ENCODE measurements at regions not wholly inside any gene's neighbourhood (a gene's known extent, or its start where the extent isn't known, plus 50 kb on each side); places are given as distances from the start of the nearest gene placed in this dataset.

DNA sequence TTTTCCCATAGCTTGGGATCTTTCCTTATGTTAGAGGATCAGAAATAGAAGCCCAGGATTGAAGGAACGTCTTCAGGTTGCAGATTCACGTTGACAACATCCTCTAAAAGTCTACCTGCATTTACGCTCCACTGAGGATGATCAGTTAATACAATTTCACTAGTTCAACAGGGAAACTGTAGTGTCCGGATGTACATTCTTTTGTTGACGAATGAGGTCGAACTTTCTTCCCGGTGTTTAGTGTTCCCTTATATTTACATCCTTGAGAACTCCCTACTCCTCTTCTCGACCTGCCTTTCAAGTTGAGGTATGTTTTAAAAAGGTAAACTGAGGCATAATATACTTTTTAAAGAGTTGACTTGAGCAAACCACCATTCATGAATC is 74.8 kb downstream of the SIK1 start:
- TF ChIP-seq, protein P1, sequence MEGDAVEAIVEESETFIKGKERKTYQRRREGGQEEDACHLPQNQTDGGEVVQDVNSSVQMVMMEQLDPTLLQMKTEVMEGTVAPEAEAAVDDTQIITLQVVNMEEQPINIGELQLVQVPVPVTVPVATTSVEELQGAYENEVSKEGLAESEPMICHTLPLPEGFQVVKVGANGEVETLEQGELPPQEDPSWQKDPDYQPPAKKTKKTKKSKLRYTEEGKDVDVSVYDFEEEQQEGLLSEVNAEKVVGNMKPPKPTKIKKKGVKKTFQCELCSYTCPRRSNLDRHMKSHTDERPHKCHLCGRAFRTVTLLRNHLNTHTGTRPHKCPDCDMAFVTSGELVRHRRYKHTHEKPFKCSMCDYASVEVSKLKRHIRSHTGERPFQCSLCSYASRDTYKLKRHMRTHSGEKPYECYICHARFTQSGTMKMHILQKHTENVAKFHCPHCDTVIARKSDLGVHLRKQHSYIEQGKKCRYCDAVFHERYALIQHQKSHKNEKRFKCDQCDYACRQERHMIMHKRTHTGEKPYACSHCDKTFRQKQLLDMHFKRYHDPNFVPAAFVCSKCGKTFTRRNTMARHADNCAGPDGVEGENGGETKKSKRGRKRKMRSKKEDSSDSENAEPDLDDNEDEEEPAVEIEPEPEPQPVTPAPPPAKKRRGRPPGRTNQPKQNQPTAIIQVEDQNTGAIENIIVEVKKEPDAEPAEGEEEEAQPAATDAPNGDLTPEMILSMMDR (IDR thresholded peaks at IDR 0.05 in 4 of 5, conservative IDR thresholded peaks at IDR 0.05 in 1 of 5) = no peak
- TF ChIP-seq POLR2A (IDR thresholded peaks at IDR 0.05) = no peak

All from gastrocnemius medialis (tissue), 4 donors.